ENCODE measurements at regions not wholly inside any gene's neighbourhood (a gene's known extent, or its start where the extent isn't known, plus 50 kb on each side); places are given as distances from the start of the nearest gene placed in this dataset.
"Not testable (repeated sequence)": the region's sequence is repeated elsewhere in the genome, so short reads cannot be mapped to it uniquely, and the experiment has no call there.

- POLR2A ChIA-PET = no interaction called here
- H3K27me3 Mint-ChIP-seq = no peaks in the 10 kb centered on the region
- no peaks in the 10 kb centered on the region for H3K4me1 Mint-ChIP-seq (ENCODE audit: low read depth)
- CTCF ChIA-PET = no interaction called here
- no peak for DNase-seq
- no peak overlapping the region for H3K27ac Mint-ChIP-seq
- H3K9me3 Mint-ChIP-seq = peaks cover 9% of the 10 kb centered on the region
- H3K4me3 Mint-ChIP-seq = no peak overlapping the region
- no peaks in the 10 kb centered on the region for H3K36me3 Mint-ChIP-seq
- intact Hi-C loops (cut with micrococcal nuclease) = no loop called here
Measured at GRCh38 chr1:238710697-238711096, 675.7 kb upstream of the CHRM3 start.

DNA sequence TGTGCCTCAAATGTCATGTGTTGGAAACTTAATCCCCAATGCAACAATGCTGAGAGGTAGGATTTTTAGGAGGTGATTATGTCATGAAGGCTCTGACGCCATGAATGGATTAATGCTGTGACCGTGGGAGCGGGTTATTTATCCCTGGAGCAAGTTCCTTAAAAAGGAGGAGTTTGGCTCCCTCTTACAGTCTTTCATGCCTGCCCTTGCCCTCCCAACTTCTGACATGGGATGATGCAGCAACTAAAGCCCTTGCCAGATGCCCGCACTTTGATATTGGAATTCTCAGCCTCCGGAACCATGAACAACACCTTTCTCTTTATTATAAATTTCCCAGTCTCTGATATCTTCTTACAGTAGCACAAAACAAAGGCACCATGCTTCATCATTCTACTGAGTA, 685.3 kb upstream of the CHRM3 start:
- Mint-ChIP-seq H3K27me3 (no peaks in the 10 kb centered on the region), H3K4me1 (ENCODE audit: low read depth) (no peaks in the 10 kb centered on the region), H3K27ac (no peak overlapping the region), H3K36me3 (no peaks in the 10 kb centered on the region), H3K9me3 (peaks cover 15% of the 10 kb centered on the region), H3K4me3 (no peak overlapping the region)
- ChIA-PET POLR2A (no interaction called here), CTCF (no interaction called here)
- no peak for DNase-seq
- intact Hi-C loops (cut with micrococcal nuclease) = no loop called here

DNA sequence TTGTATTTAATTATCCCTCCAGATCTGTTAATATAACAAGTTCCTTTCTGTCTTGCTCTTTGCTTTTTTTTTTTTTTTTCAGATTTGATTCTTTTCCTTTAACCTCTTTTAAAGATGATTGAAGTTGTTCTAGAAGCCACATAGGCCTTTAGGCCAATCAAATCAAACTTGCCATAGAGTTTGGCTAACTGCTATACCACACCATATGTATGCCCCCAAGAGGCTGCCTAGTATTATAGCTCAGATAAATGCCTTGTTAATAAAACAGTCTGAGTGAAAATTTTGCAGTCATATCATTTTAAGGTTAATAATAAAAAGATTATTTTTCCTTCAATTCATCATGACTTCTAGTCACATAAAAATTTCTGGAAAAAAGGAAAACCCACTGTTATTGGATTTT, 696.0 kb upstream of the CHRM3 start:
- Mint-ChIP-seq H3K4me3 (no peak overlapping the region), H3K27ac (no peak overlapping the region), H3K9me3 (peaks cover 19% of the 10 kb centered on the region), H3K36me3 (no peaks in the 10 kb centered on the region), H3K27me3 (no peaks in the 10 kb centered on the region), H3K4me1 (ENCODE audit: low read depth) (no peaks in the 10 kb centered on the region)
- POLR2A ChIA-PET = no interaction called here
- intact Hi-C loops (cut with micrococcal nuclease) = no loop called here
- DNase-seq = no peak
- CTCF ChIA-PET = no interaction called here

DNA sequence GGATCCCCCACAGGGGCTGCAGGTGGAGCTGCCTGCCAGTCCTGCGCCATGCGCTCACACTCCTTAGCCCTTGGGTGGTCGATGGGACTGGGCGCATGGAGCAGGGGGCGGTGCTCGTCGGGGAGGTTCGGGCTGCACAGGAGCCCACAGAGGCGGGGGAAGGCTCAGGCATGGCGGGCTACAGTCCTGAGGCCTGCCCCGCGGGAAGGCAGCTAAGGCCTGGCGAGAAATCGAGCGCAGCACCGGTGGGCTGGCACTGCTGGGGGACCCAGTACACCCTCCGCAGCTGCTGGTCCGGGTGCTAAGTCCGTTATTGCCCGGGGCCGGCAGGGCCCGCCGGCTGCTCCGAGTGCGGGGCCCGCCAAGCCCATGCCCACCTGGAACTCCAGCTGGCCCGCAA, 701.8 kb upstream of the CHRM3 start:
- H3K36me3 Mint-ChIP-seq; intact Hi-C loops (cut with micrococcal nuclease): not testable (repeated sequence)

GRCh38 chr1:238681451-238681850, 704.9 kb upstream of the CHRM3 start:
- H3K4me3 Mint-ChIP-seq = no peak overlapping the region
- H3K27ac Mint-ChIP-seq = no peak overlapping the region
- no peaks in the 10 kb centered on the region for H3K4me1 Mint-ChIP-seq (ENCODE audit: low read depth)
- ChIA-PET CTCF (no interaction called here), POLR2A (no interaction called here)
- H3K27me3 Mint-ChIP-seq = no peaks in the 10 kb centered on the region
- DNase-seq = no peak
- H3K36me3 Mint-ChIP-seq = no peaks in the 10 kb centered on the region
- intact Hi-C loops (cut with micrococcal nuclease) = no loop called here
- H3K9me3 Mint-ChIP-seq = peaks cover 25% of the 10 kb centered on the region

More for the DNA sequence above, 701.8 kb upstream of the CHRM3 start:
- H3K4me3 Mint-ChIP-seq; H3K4me1 Mint-ChIP-seq (ENCODE audit: low read depth); DNase-seq; POLR2A ChIA-PET; H3K27ac Mint-ChIP-seq; CTCF ChIA-PET; H3K27me3 Mint-ChIP-seq: not testable (repeated sequence)
- H3K9me3 Mint-ChIP-seq = peaks cover 31% of the 10 kb centered on the region

GRCh38 chr1:238681021-238681420, 705.3 kb upstream of the CHRM3 start:
- Mint-ChIP-seq H3K9me3 (peaks cover 25% of the 10 kb centered on the region), H3K4me1 (ENCODE audit: low read depth) (no peaks in the 10 kb centered on the region)

DNA sequence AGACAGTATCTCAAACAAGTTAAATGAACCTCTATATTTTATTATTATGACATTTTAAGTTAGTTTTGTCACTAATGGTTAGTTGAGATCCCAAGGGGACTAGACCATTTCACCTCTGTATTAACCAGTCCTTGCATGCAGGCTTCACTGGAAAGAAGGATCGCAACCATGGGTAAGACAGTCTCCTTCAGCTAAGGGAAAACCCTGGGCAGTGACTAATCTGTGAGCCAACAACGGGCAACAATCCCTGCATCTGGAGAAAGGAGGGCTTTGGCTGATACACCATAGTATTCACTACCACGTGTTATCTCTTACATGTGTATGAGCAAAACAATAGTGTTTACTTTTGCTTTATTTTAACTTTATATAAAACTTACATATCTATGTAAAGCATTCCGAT, 708.8 kb upstream of the CHRM3 start:
- H3K27ac Mint-ChIP-seq = no peak overlapping the region
- no peaks in the 10 kb centered on the region for H3K4me1 Mint-ChIP-seq (ENCODE audit: low read depth)
- ChIA-PET POLR2A (no interaction called here), CTCF (no interaction called here)
- H3K9me3 Mint-ChIP-seq = peaks cover 6% of the 10 kb centered on the region
- H3K27me3 Mint-ChIP-seq = no peaks in the 10 kb centered on the region
- no peak for DNase-seq
- H3K36me3 Mint-ChIP-seq = no peaks in the 10 kb centered on the region
- no peak overlapping the region for H3K4me3 Mint-ChIP-seq
- intact Hi-C loops (cut with micrococcal nuclease) = no loop called here

More at GRCh38 chr1:238681021-238681420, 705.3 kb upstream of the CHRM3 start:
- Mint-ChIP-seq H3K4me3 (no peak overlapping the region), H3K36me3 (no peaks in the 10 kb centered on the region), H3K27me3 (no peaks in the 10 kb centered on the region), H3K27ac (no peak overlapping the region)
- ChIA-PET CTCF (no interaction called here), POLR2A (no interaction called here)
- intact Hi-C loops (cut with micrococcal nuclease) = no loop called here
- DNase-seq = no peak

DNA sequence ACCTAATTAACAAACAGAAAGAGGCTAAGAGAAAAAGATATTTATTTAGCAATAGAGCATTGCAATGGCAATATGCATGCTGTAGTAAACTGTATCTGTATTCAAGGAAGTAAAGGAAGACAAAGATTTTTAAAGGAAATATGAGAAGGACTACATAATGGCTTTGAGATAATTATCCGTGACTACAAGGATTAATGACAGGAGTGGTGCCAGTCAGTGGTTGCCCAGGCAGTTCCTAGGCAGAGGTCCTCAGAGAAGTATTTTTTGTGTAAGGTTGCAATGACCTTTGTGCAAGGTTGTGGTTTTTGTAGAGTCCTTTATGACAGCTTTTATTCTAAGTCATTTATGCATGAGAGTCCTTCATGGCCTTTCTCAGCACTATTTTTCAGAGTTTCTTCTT, 711.1 kb upstream of the CHRM3 start:
- CTCF ChIA-PET = no interaction called here
- POLR2A ChIA-PET = no interaction called here
- no peak overlapping the region for H3K27ac Mint-ChIP-seq
- H3K4me3 Mint-ChIP-seq = no peak overlapping the region
- H3K4me1 Mint-ChIP-seq (ENCODE audit: low read depth) = no peaks in the 10 kb centered on the region
- DNase-seq = no peak
- H3K9me3 Mint-ChIP-seq = no peaks in the 10 kb centered on the region
- H3K27me3 Mint-ChIP-seq = no peaks in the 10 kb centered on the region
- H3K36me3 Mint-ChIP-seq = no peaks in the 10 kb centered on the region
- intact Hi-C loops (cut with micrococcal nuclease) = no loop called here

DNA sequence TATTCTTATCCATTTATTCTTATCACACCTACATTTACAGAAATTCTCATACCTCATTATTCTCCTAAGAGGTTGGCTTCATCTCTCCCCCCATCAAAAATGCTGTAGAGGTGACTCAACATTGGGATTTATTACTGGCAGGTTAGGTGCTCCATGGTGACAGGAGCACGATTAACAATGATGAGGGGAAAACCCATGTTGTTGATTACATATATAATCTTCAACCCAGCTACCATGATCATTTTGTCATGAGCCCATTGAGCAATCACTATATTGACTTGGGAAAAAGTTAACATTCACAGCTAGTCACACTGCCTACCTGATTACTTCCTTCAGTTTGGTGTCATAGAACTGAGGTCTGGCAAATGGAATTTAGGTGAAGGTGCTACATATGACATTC, 712.1 kb upstream of the CHRM3 start:
- no peaks in the 10 kb centered on the region for H3K27me3 Mint-ChIP-seq
- H3K9me3 Mint-ChIP-seq = no peaks in the 10 kb centered on the region
- POLR2A ChIA-PET = no interaction called here
- CTCF ChIA-PET = no interaction called here
- H3K27ac Mint-ChIP-seq = no peak overlapping the region
- intact Hi-C loops (cut with micrococcal nuclease) = no loop called here
- H3K4me3 Mint-ChIP-seq = no peak overlapping the region
- no peaks in the 10 kb centered on the region for H3K36me3 Mint-ChIP-seq
- DNase-seq = no peak
- H3K4me1 Mint-ChIP-seq (ENCODE audit: low read depth) = no peaks in the 10 kb centered on the region

GRCh38 chr1:238673561-238673960, 712.8 kb upstream of the CHRM3 start:
- H3K4me1 Mint-ChIP-seq (ENCODE audit: low read depth) = no peaks in the 10 kb centered on the region
- ChIA-PET CTCF (no interaction called here), POLR2A (no interaction called here)
- no peaks in the 10 kb centered on the region for H3K9me3 Mint-ChIP-seq
- H3K36me3 Mint-ChIP-seq = no peaks in the 10 kb centered on the region
- no peak for DNase-seq
- H3K27ac Mint-ChIP-seq = no peak overlapping the region
- no peaks in the 10 kb centered on the region for H3K27me3 Mint-ChIP-seq
- intact Hi-C loops (cut with micrococcal nuclease) = no loop called here
- H3K4me3 Mint-ChIP-seq = no peak overlapping the region

GRCh38 chr1:238672806-238673205, 713.6 kb upstream of the CHRM3 start:
- no peak overlapping the region for H3K27ac Mint-ChIP-seq
- no peak overlapping the region for H3K4me3 Mint-ChIP-seq
- DNase-seq = no peak
- CTCF ChIA-PET = no interaction called here
- POLR2A ChIA-PET = no interaction called here
- H3K36me3 Mint-ChIP-seq = no peaks in the 10 kb centered on the region
- no peaks in the 10 kb centered on the region for H3K27me3 Mint-ChIP-seq
- no peaks in the 10 kb centered on the region for H3K9me3 Mint-ChIP-seq
- no peaks in the 10 kb centered on the region for H3K4me1 Mint-ChIP-seq (ENCODE audit: low read depth)
- intact Hi-C loops (cut with micrococcal nuclease) = no loop called here

GRCh38 chr1:238672262-238672661, 714.1 kb upstream of the CHRM3 start:
- intact Hi-C loops (cut with micrococcal nuclease) = no loop called here
- H3K27ac Mint-ChIP-seq = no peak overlapping the region
- no peak overlapping the region for H3K4me3 Mint-ChIP-seq
- H3K4me1 Mint-ChIP-seq (ENCODE audit: low read depth) = no peaks in the 10 kb centered on the region
- H3K36me3 Mint-ChIP-seq = no peaks in the 10 kb centered on the region
- CTCF ChIA-PET = no interaction called here
- H3K9me3 Mint-ChIP-seq = no peaks in the 10 kb centered on the region
- no peak for DNase-seq
- H3K27me3 Mint-ChIP-seq = no peaks in the 10 kb centered on the region
- POLR2A ChIA-PET = no interaction called here

DNA sequence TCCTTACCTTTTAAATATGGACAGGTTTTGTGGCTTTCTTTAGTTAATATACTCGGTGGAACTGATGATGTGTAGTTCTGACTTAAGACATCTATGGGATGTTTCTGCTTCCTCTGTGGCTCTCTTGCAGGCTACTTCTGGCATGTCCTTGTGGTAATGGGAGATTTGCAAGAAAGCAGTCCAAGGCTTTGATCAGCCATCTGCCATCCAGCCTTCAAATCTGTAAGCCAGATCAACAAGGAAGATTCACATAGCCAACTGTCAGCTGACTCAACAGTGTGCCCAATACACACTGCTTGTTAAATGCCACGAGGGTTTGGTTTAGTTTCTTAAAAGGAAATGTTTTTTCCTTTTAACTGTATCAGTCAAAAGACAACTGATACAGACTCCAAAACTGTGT, 722.2 kb upstream of the CHRM3 start:
- POLR2A ChIA-PET = no interaction called here
- CTCF ChIA-PET = no interaction called here
- H3K4me1 Mint-ChIP-seq (ENCODE audit: low read depth) = no peaks in the 10 kb centered on the region
- H3K9me3 Mint-ChIP-seq = peaks cover 5% of the 10 kb centered on the region
- H3K27me3 Mint-ChIP-seq = no peaks in the 10 kb centered on the region
- H3K36me3 Mint-ChIP-seq = no peaks in the 10 kb centered on the region
- no peak overlapping the region for H3K27ac Mint-ChIP-seq
- DNase-seq = no peak
- intact Hi-C loops (cut with micrococcal nuclease) = no loop called here
- no peak overlapping the region for H3K4me3 Mint-ChIP-seq

DNA sequence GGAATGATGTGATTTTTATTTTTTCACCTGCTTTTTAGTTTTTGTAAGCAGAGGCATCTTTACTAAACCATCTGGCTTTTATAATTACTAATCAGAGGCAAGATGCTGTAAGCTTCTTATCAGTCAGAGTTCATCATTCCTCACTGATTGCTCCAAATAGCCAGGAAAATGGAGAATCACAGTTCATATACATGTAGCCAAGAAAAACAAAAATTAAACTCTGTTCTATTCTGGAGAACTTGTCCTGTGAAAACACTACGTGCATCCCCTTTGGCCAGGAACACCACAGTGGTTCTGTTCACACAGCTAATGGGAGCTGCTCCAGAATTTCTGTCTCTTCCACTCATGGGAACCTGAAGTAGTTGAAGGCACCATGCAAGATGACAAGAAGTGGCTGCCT, 725.5 kb upstream of the CHRM3 start:
- intact Hi-C loops (cut with micrococcal nuclease) = no loop called here
- ChIA-PET CTCF (no interaction called here), POLR2A (no interaction called here)
- H3K36me3 Mint-ChIP-seq = no peaks in the 10 kb centered on the region
- H3K4me3 Mint-ChIP-seq = no peak overlapping the region
- no peak overlapping the region for H3K27ac Mint-ChIP-seq
- H3K9me3 Mint-ChIP-seq = peaks cover 9% of the 10 kb centered on the region
- H3K4me1 Mint-ChIP-seq (ENCODE audit: low read depth) = no peaks in the 10 kb centered on the region
- DNase-seq = no peak
- H3K27me3 Mint-ChIP-seq = no peaks in the 10 kb centered on the region
